ENCODE measurements at regions not wholly inside any gene's neighbourhood (a gene's known extent, or its start where the extent isn't known, plus 50 kb on each side); places are given as distances from the start of the nearest gene placed in this dataset.
"Not testable (repeated sequence)": the region's sequence is repeated elsewhere in the genome, so short reads cannot be mapped to it uniquely, and the experiment has no call there.

DNA sequence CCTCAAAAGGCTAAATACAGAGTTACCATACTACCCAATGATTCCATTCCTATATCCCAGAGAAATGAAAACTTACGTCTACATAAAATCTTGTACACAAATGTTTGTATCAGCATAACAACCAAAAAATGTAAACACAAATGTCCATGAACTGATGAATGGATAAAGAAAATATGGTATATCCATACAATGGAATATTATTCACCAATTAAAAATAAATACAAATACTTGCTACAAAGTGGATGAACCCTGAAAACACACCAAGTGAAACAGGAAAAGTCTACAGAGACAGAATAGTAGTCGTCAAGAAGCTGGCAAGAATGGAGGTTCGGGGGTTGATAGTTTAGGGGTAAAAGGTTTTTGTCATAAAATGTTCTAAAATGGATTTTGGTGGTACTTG, 54.0 kb upstream of the ANKRD28 start:
- no peak for DNase-seq (ENCODE audit: low spot score)

- peak; percentile 56 for DNase-seq (ENCODE audit: low spot score)
These were observed 61.0 kb upstream of the ANKRD28 start for GRCh38 chr3:15858547-15859506.

- peak; percentile 66 for DNase-seq (ENCODE audit: low spot score)
These were observed 61.8 kb upstream of the ANKRD28 start for GRCh38 chr3:15859507-15860013.

- no peak for DNase-seq (ENCODE audit: low spot score)
These were observed 62.5 kb upstream of the ANKRD28 start for GRCh38 chr3:15860014-15860934.

DNA sequence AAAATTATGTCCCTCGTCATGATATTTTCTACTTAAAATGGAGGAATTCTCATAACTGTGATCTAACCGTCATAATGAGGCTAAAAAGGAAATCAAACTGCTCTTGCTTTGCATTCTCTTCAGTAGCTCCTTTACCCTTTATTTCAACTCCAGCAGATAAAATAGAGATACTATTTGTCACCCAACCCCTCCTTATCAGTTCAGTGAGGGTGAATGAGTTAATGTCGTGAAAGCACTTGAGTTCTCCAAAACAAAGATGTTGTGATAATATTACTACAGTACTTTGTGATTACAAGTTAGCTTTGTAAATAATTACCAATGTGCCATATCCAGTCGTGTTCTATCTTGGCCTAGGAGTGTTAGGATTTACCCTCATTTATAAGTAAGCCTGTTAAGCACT, 63.4 kb upstream of the ANKRD28 start:
- DNase-seq (ENCODE audit: low spot score) = no peak

GRCh38 chr3:15872807-15873206, 75.0 kb upstream of the ANKRD28 start:
- DNase-seq (ENCODE audit: low spot score) = no peak

- no peak for DNase-seq (ENCODE audit: low spot score)
These were observed 75.6 kb upstream of the ANKRD28 start for GRCh38 chr3:15873415-15873814.

DNA sequence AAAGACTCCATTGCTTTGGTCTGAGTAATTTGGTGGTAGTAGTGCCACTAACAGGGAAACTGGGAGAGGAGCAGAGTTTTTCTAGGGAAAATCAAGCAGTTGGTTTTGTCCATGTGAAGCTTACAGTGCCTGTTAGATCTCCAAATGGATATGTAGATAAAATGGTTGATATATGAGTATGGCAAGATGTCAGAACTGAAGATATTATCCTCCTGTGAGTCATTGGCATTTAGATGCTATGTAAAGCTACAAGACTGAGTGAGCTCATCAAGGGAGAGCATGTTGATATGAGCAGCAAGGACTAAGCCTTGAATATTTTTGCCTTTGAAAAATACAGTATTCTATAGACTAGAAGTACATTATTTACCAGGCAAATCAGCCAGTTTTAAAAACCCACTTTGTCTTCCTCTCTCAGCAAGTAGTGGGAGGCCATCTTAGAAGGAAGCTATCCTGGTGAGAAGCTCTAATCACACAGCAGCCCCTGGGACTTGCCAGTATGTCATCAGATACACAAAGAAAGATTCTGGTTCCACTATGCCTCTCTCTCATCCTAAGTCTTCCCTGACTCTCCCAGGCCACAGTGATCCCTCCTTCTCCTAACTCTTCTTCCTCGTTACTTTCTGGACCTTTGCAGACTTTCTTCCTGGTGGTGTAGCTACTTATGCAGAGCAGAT, 77.4 kb upstream of the ANKRD28 start:
- no peak for DNase-seq (ENCODE audit: low spot score)

DNA sequence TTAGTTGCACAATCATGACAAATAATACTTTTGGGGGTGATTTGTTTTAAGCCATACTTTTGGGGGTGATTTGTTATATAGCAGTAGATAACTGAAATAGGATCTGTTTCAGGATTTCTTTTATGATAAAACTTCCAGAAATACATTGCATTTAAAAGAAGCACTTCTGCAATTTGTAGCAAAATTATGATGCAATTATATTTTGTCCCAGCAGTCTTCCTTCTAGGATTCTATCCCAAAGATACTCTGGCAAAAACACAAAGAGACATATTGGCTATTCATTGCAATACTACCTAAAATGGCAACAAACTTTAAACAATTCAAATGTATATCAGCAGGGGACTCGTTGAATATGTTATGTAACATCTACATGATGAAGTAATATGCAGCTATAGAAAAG, 78.9 kb upstream of the ANKRD28 start:
- DNase-seq (ENCODE audit: low spot score) = no peak

DNA sequence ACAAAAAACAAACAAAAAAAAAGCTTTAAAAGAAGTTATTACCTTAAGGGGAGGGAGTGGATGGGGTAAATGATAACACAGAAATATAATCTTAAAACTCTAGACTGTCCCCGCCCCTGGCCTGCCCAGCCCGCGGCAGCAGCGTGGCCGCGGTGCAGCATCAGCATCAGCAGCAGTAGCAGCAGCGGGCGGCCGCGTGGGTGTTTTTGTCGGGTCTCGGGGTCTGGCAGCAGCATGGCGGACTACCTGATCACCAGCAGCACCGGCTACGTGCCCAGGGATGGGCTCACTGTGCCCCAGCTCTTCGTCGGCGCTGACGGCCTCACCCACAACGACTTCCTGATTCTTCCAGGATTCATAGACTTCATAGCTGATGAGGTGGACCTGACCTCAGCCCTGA, 80.0 kb upstream of the ANKRD28 start:
- no peak for DNase-seq (ENCODE audit: low spot score)

DNA sequence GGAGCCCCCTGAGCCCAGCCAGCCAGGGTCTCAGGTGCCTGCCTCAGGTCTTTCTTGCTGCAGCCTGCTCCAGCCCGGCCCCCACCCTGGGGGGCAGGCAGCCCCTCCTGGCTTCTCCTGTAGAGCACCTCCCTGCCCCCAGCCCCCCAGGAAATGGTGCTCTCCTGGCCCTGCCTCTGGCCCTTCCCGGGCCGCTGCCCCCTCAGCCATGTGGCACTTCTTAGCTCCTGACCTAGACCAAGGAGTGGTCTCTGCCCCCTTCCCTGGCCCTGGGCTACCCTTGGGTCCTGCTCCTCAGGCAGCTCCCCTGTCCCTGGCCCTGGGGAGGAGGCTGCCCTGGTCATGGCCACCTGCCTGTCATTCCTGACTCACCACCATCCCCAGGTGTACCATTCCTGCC, 82.0 kb upstream of the ANKRD28 start:
- DNase-seq (ENCODE audit: low spot score) = not testable (repeated sequence)

GRCh38 chr3:15882577-15882976, 84.8 kb upstream of the ANKRD28 start:
- no peak for DNase-seq (ENCODE audit: low spot score)

GRCh38 chr3:15884132-15884531, 86.4 kb upstream of the ANKRD28 start:
- DNase-seq (ENCODE audit: low spot score) = no peak

DNA sequence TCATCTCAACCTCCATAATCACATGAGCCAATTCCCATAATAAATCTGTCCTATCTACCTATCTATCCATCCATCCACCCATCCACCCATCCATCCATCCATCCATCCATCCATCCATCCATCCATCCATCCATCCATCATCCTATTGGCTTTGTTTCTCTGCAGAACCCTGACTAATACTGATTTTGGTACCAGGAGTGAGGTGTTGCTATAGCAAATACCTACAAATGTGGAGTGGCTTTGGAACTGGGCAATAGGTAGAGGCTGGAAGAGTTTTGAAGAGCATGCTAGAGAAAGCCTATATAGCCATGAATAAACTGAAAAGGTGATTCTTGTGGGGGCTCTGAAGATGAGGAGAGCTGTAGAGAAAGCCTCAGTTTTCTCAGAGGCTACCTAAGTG, 88.7 kb upstream of the ANKRD28 start:
- no peak for DNase-seq (ENCODE audit: low spot score)

- no peak for DNase-seq (ENCODE audit: low spot score)
These were observed 89.5 kb upstream of the ANKRD28 start for GRCh38 chr3:15887261-15887660.

DNA sequence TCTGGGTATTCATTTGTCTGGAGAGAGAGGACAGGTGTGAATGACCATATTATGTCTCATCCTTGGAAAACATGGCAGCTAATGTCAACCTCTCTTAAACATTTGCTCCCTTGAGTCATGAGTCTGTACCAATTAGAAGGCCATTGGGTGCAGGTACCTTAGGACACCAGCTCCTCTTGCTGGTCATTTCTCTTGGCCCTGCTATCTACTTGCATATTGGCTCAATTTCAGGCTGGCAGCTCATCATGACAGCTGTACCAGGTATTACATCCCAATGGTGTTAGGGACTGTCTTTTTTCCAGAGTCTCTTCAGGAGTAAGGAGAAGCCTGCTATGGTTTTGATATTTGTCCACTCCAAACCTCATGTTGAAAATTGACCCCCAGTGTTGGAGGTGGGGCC, 92.2 kb upstream of the ANKRD28 start:
- no peak for DNase-seq (ENCODE audit: low spot score)

DNA sequence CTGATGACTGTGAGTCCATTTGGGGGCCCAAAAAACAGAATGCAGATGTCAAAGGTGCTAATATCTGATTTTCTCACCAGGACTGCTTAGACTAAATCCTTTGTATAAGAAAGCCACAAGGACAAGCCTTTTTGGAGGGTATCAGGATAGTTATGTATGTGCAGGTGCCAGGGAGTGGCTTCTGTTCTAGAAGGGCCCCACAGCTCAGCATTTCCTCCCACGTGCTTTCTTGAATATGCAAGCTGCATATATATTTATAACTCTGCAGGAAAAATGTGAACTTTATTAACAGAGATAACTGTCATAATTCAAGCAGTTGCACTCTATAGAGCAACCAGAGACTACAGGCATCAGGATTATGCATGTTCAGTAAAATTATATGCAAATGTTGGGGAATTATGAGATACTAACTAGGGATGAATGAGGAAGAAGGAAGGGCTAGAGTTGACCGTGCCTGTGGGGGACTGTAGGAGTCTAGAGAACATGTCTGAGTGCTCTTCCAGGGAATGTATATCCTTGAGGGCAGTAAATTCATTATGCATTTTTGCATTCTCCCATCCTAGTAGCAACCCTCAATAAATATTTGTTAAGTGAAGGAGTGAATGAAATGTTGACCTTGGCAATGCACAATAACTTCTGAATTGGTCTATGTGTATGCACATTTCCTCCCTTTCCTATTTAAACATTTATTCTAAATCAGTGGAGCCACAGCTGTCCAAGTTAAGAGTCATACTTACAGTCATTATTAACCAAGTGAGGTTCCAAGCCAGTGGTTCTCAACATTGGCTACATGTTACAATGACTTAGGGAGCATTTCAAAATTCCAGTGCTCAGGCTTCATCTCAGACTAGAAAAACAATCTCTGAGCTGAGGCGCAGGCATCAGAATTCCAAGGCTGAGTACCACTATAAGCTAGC, 94.8 kb upstream of the ANKRD28 start:
- DNase-seq (ENCODE audit: low spot score) = no peak

DNA sequence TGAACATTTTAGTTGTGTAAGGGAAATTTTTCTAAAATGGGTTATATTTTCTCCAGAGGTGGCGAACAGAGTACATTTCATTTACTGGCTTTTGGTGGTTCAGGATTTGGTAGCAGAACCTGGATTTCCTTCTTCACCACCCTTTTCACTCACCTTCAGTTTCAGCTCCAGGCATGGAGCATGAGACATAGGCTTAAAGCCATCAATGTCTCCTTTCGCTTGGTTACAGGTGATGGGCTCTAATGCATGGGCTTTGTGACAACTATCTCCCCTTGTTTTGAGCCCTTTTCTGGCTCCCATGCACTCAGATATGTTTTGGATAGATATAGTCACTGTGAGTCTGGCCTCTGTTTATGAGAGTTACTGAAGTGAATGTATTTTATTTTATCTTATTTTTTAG, 96.6 kb upstream of the ANKRD28 start:
- DNase-seq (ENCODE audit: low spot score) = no peak

DNA sequence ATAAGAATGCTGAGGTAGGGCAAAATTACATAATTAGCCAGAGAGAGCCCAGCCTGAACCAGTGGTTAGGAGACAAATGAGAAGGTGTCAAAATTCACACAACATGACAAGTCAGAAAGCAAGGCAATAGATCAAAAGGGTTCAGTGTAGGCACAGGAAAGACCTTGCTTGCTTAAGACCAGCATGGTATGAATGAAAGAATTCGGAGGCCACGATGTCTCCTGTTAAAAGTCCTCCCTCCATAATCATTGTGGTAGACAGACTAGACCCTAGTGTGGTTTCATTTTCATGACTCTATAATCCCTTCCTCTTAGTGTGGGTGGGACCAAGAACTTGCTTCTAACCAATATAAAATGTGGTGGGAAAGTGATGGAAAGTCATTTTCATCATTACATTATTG, 98.7 kb upstream of the ANKRD28 start:
- DNase-seq (ENCODE audit: low spot score) = no peak

DNA sequence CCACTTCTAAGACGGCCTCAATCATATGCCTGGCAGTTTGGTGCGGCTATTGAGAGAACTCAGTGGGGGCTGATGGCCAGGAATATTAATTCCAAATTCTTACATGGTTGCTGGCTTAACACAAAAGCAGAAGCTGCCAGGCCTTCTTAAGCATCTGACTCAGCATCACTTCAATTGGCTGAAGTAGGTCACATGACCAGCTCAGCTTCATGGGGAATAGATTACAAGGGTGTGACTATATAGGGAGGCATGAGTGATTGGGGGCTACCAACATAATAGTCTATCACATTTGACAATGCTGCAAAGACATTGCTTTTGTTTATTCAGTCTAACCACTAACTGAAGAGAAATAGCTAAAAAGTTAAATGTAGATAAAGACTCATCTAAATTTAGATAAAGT, 101.6 kb upstream of the ANKRD28 start:
- DNase-seq (ENCODE audit: low spot score) = no peak

DNA sequence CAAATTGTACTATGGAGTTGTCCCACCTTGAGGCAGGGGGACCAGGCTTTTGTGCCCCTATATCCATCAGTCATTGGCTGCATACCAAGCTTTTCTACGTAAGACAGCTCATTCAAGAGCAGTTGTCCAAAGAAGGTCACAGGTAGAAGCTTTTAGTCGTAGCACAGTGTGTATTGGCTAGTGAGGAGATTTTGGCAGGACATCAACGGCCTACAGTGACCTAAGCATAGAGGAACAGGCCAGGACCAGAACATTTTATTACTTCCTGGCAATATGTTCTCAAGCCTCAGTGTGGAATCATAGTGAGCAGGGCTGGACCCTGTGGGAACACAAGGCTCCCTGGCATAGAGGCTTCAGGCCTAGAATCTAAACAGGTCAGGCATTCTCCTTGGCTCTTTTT, 105.4 kb upstream of the ANKRD28 start:
- no peak for DNase-seq (ENCODE audit: low spot score)

All from CD4-positive, alpha-beta T cell treated with Interleukin-15 for 4 hours (primary cell).